Suprapubic skin (tissue), 4 donors: ENCODE measurements at regions not wholly inside any gene's neighbourhood (a gene's known extent, or its start where the extent isn't known, plus 50 kb on each side); places are given as distances from the start of the nearest gene placed in this dataset.
"Not testable (repeated sequence)": the region's sequence is repeated elsewhere in the genome, so short reads cannot be mapped to it uniquely, and the experiment has no call there.

Source experiments
- DNase-seq, 2 donors: peaks; one replicate each; pipeline ENCODE4 v3.0.0-alpha.2; 2019; ENCODE audit warnings: low spot score in 2 of 2
- H3K27ac ChIP-seq: fragments of 200-600 bp; sonication (generic); one replicate; pipeline ENCODE4 v1.5.1; 2019
- H3K27me3 ChIP-seq: fragments of 200-600 bp; sonication (generic); one replicate; pipeline ENCODE4 v1.5.1; 2019
- H3K36me3 ChIP-seq: fragments of 200-600 bp; sonication (generic); one replicate; pipeline ENCODE4 v1.5.1; 2019
- H3K4me1 ChIP-seq: fragments of 200-600 bp; sonication (generic); one replicate; pipeline ENCODE4 v1.5.1; 2019
- H3K4me3 ChIP-seq: fragments of 200-600 bp; sonication (generic); one replicate; pipeline ENCODE4 v1.5.1; 2019; ENCODE audit warnings: mild to moderate bottlenecking
- H3K9me3 ChIP-seq: fragments of 200-600 bp; sonication (generic); one replicate; pipeline ENCODE4 v1.5.1; 2019
- CTCF ChIP-seq, 2 donors: fragments of 200-600 bp in 1 of 2; fragments of 450-650 bp in 1 of 2; sonication (generic) in 1 of 2; IDR thresholded peaks; one replicate each; pipeline ENCODE4 v1.5.1; 2016 to 2019; ENCODE audit warnings: antibody characterized with exemption in 2 of 2, mild to moderate bottlenecking in 1 of 2, moderate library complexity in 1 of 2
- EP300 ChIP-seq: sonication (generic); formaldehyde crosslinking; IDR thresholded peaks from one replicate; pipeline ENCODE4 v1.6.1; 2017; ENCODE audit warnings: antibody characterized with exemption
- POLR2A ChIP-seq, 2 donors: fragments of 450-650 bp; IDR thresholded peaks; one replicate each; pipeline ENCODE4 v1.6.1; 2017; ENCODE audit warnings: antibody characterized with exemption in 2 of 2, mild to moderate bottlenecking in 2 of 2, moderate library complexity in 2 of 2
- POLR2AphosphoS5 ChIP-seq, 3 donors: sonication (generic); formaldehyde crosslinking; IDR thresholded peaks; one replicate each; pipeline ENCODE4 v1.6.1; 2017; ENCODE audit warnings: antibody characterized with exemption in 3 of 3
- WGBS: methylation state at CpG from one replicate; pipeline ENCODE4 v1.1.5; 2018; 5-methylcytosine and 5-hydroxymethylcytosine counted together

- Histone ChIP-seq H3K27ac (no peak overlapping the region), H3K36me3 (no peaks in the 10 kb centered on the region), H3K27me3 (no peaks in the 10 kb centered on the region), H3K9me3 (peaks cover 5% of the 10 kb centered on the region), H3K4me3 (no peak overlapping the region), H3K4me1 (no peaks in the 10 kb centered on the region)
- TF ChIP-seq POLR2A (IDR thresholded peaks at IDR 0.05) (no peak), CTCF (IDR thresholded peaks at IDR 0.05) (no peak), POLR2AphosphoS5 (IDR thresholded peaks at IDR 0.05) (no peak)
- WGBS, result 70% methylated on average over 7 of the region's 7 CpGs
- DNase-seq, result no peak
Measured at GRCh38 chr2:176924909-176925534, 287.6 kb upstream of the HNRNPA3 start.

GRCh38 chr2:176926453-176926852 is 286.1 kb upstream of the HNRNPA3 start:
- Histone ChIP-seq H3K36me3 (no peaks in the 10 kb centered on the region), H3K4me3 (no peak overlapping the region), H3K27me3 (no peaks in the 10 kb centered on the region), H3K4me1 (no peaks in the 10 kb centered on the region), H3K27ac (no peak overlapping the region), H3K9me3 (peaks cover 5% of the 10 kb centered on the region)
- no peak for TF ChIP-seq EP300
- no peak for TF ChIP-seq POLR2A (IDR thresholded peaks at IDR 0.05)
- TF ChIP-seq POLR2AphosphoS5 (IDR thresholded peaks at IDR 0.05), result no peak
- TF ChIP-seq CTCF (IDR thresholded peaks at IDR 0.05), result no peak
- no peak for DNase-seq
- 0% methylated on average over 1 of the region's 1 CpG for WGBS

GRCh38 chr2:176929387-176929786 is 283.2 kb upstream of the HNRNPA3 start:
- H3K4me1 ChIP-seq, H3K4me3 ChIP-seq, H3K27me3 ChIP-seq, H3K36me3 ChIP-seq, DNase-seq, H3K9me3 ChIP-seq, H3K27ac ChIP-seq: not testable (repeated sequence)
- WGBS, result 81% methylated on average over 2 of the region's 2 CpGs

GRCh38 chr2:176931588-176932563 is 280.7 kb upstream of the HNRNPA3 start:
- Histone ChIP-seq H3K36me3 (no peaks in the 10 kb centered on the region), H3K4me1 (no peaks in the 10 kb centered on the region), H3K4me3 (no peak overlapping the region), H3K27me3 (no peaks in the 10 kb centered on the region), H3K27ac (no peak overlapping the region), H3K9me3 (no peaks in the 10 kb centered on the region)
- WGBS, result 54% methylated on average over 8 of the region's 8 CpGs
- DNase-seq, result no peak
- TF ChIP-seq POLR2AphosphoS5 (IDR thresholded peaks at IDR 0.05), result no peak
- no peak for TF ChIP-seq POLR2A (IDR thresholded peaks at IDR 0.05)
- no peak for TF ChIP-seq EP300
- TF ChIP-seq CTCF (IDR thresholded peaks at IDR 0.05), result no peak

- H3K27ac ChIP-seq, result no peak overlapping the region
- no peak for DNase-seq
- no peaks in the 10 kb centered on the region for H3K27me3 ChIP-seq
- H3K4me3 ChIP-seq, result no peak overlapping the region
- WGBS, result 96% methylated on average over 5 of the region's 5 CpGs
- H3K36me3 ChIP-seq, result no peaks in the 10 kb centered on the region
- no peaks in the 10 kb centered on the region for H3K9me3 ChIP-seq
- H3K4me1 ChIP-seq, result no peaks in the 10 kb centered on the region
- no peak for TF ChIP-seq EP300
- no peak for TF ChIP-seq CTCF (IDR thresholded peaks at IDR 0.05)
- no peak for TF ChIP-seq POLR2A (IDR thresholded peaks at IDR 0.05)
- no peak for TF ChIP-seq POLR2AphosphoS5 (IDR thresholded peaks at IDR 0.05)
Measured at GRCh38 chr2:176934131-176934530, 278.5 kb upstream of the HNRNPA3 start.
